ENCODE measurements at regions not wholly inside any gene's neighbourhood (a gene's known extent, or its start where the extent isn't known, plus 50 kb on each side); places are given as distances from the start of the nearest gene placed in this dataset.
"Not testable (repeated sequence)": the region's sequence is repeated elsewhere in the genome, so short reads cannot be mapped to it uniquely, and the experiment has no call there.

- H2AFZ ChIP-seq (ENCODE audit: low read depth, low read length) = no peak overlapping the region
- no peak overlapping the region for H3K4me2 ChIP-seq (ENCODE audit: low read length)
- no peaks in the 10 kb centered on the region for H3K36me3 ChIP-seq (replicated peaks; ENCODE audit: low read depth, low read length)
- no peak overlapping the region for H3K4me3 ChIP-seq (ENCODE audit: low read length)
- H3K79me2 ChIP-seq (ENCODE audit: low read length) = no peaks in the 10 kb centered on the region
- TF ChIP-seq EZH2phosphoT487 (IDR thresholded peaks at IDR 0.05; ENCODE audit: low read depth) (no peak), CTCF (IDR thresholded peaks at IDR 0.05; ENCODE audit: low read depth, low read length) (no peak)
- H3K27me3 ChIP-seq (ENCODE audit: low read depth, low read length) = peaks cover 33% of the 10 kb centered on the region
- H4K20me1 ChIP-seq (ENCODE audit: insufficient read depth, low read length) = no peaks in the 10 kb centered on the region
- H3K4me1 ChIP-seq (ENCODE audit: low read length) = no peaks in the 10 kb centered on the region
- H3K27ac ChIP-seq (ENCODE audit: low read length) = no peak overlapping the region
- no peak overlapping the region for H3K9ac ChIP-seq (ENCODE audit: low read length)
- no peaks in the 10 kb centered on the region; the same call in 1 of the 2 replicates for H3K9me3 ChIP-seq (ENCODE audit: insufficient read depth, low read length)
Observed at GRCh38 chr4:77284036-77284435, 127.0 kb downstream of the CCNG2 start.

- Histone ChIP-seq H3K9me3 (ENCODE audit: insufficient read depth, low read length) (no peaks in the 10 kb centered on the region; the same call in 1 of the 2 replicates), H3K27me3 (ENCODE audit: low read depth, low read length) (peaks cover 31% of the 10 kb centered on the region), H3K9ac (ENCODE audit: low read length) (no peak overlapping the region), H4K20me1 (ENCODE audit: insufficient read depth, low read length) (no peaks in the 10 kb centered on the region), H3K79me2 (ENCODE audit: low read length) (no peaks in the 10 kb centered on the region), H3K36me3 (replicated peaks; ENCODE audit: low read depth, low read length) (no peaks in the 10 kb centered on the region), H3K4me2 (ENCODE audit: low read length) (no peak overlapping the region), H3K27ac (ENCODE audit: low read length) (no peak overlapping the region), H3K4me3 (ENCODE audit: low read length) (no peak overlapping the region), H2AFZ (ENCODE audit: low read depth, low read length) (no peak overlapping the region), H3K4me1 (ENCODE audit: low read length) (no peaks in the 10 kb centered on the region)
- TF ChIP-seq EZH2phosphoT487 (IDR thresholded peaks at IDR 0.05; ENCODE audit: low read depth) (no peak), CTCF (IDR thresholded peaks at IDR 0.05; ENCODE audit: low read depth, low read length) (no peak)
Observed at GRCh38 chr4:77286906-77287305, 129.9 kb downstream of the CCNG2 start.

GRCh38 chr4:77293426-77293825, 136.4 kb downstream of the CCNG2 start:
- Histone ChIP-seq H3K9ac (ENCODE audit: low read length) (no peak overlapping the region), H2AFZ (ENCODE audit: low read depth, low read length) (no peak overlapping the region), H3K79me2 (ENCODE audit: low read length) (no peaks in the 10 kb centered on the region), H4K20me1 (ENCODE audit: insufficient read depth, low read length) (no peaks in the 10 kb centered on the region), H3K4me3 (ENCODE audit: low read length) (no peak overlapping the region), H3K4me2 (ENCODE audit: low read length) (no peak overlapping the region), H3K36me3 (replicated peaks; ENCODE audit: low read depth, low read length) (no peaks in the 10 kb centered on the region), H3K27ac (ENCODE audit: low read length) (no peak overlapping the region), H3K9me3 (ENCODE audit: insufficient read depth, low read length) (no peaks in the 10 kb centered on the region), H3K4me1 (ENCODE audit: low read length) (no peaks in the 10 kb centered on the region), H3K27me3 (ENCODE audit: low read depth, low read length) (no peaks in the 10 kb centered on the region)
- no peak for TF ChIP-seq EZH2phosphoT487 (IDR thresholded peaks at IDR 0.05; ENCODE audit: low read depth)
- TF ChIP-seq CTCF (IDR thresholded peaks at IDR 0.05; ENCODE audit: low read depth, low read length) = no peak

- H3K4me1 ChIP-seq (ENCODE audit: low read length); H3K9me3 ChIP-seq (ENCODE audit: insufficient read depth, low read length); H3K79me2 ChIP-seq (ENCODE audit: low read length); H3K4me3 ChIP-seq (ENCODE audit: low read length); H3K27me3 ChIP-seq (ENCODE audit: low read depth, low read length); H2AFZ ChIP-seq (ENCODE audit: low read depth, low read length); H3K9ac ChIP-seq (ENCODE audit: low read length); H4K20me1 ChIP-seq (ENCODE audit: insufficient read depth, low read length); H3K27ac ChIP-seq (ENCODE audit: low read length); H3K4me2 ChIP-seq (ENCODE audit: low read length); H3K36me3 ChIP-seq (replicated peaks; ENCODE audit: low read depth, low read length): not testable (repeated sequence)
Observed at GRCh38 chr4:77300996-77301395, 144.0 kb downstream of the CCNG2 start.

GRCh38 chr4:77305766-77306165, 148.8 kb downstream of the CCNG2 start:
- H3K9me3 ChIP-seq (ENCODE audit: insufficient read depth, low read length) = no peaks in the 10 kb centered on the region
- no peaks in the 10 kb centered on the region for H3K27me3 ChIP-seq (ENCODE audit: low read depth, low read length)
- no peaks in the 10 kb centered on the region for H3K79me2 ChIP-seq (ENCODE audit: low read length)
- TF ChIP-seq EZH2phosphoT487 (IDR thresholded peaks at IDR 0.05; ENCODE audit: low read depth) = no peak
- peak; percentile 30; the same call in 1 of the 2 replicates for TF ChIP-seq CTCF (IDR thresholded peaks at IDR 0.05; ENCODE audit: low read depth, low read length)
- H3K4me2 ChIP-seq (ENCODE audit: low read length) = no peak overlapping the region
- H3K27ac ChIP-seq (ENCODE audit: low read length) = no peak overlapping the region
- no peak overlapping the region for H2AFZ ChIP-seq (ENCODE audit: low read depth, low read length)
- H3K9ac ChIP-seq (ENCODE audit: low read length) = no peak overlapping the region
- no peak overlapping the region for H3K4me3 ChIP-seq (ENCODE audit: low read length)
- H4K20me1 ChIP-seq (ENCODE audit: insufficient read depth, low read length) = no peaks in the 10 kb centered on the region
- no peaks in the 10 kb centered on the region for H3K36me3 ChIP-seq (replicated peaks; ENCODE audit: low read depth, low read length)
- H3K4me1 ChIP-seq (ENCODE audit: low read length) = no peaks in the 10 kb centered on the region
